A204.1 (cell line): ENCODE measurements at regions not wholly inside any gene's neighbourhood (a gene's known extent, or its start where the extent isn't known, plus 50 kb on each side); places are given as distances from the start of the nearest gene placed in this dataset.
"Not testable (repeated sequence)": the region's sequence is repeated elsewhere in the genome, so short reads cannot be mapped to it uniquely, and the experiment has no call there.

ENCODE experiments used
- FAIRE-seq: peaks from 2 replicates; lab custom pipeline; 2012; peaks lifted over from hg19 to GRCh38; lab: Jason Lieb, UNC

DNA sequence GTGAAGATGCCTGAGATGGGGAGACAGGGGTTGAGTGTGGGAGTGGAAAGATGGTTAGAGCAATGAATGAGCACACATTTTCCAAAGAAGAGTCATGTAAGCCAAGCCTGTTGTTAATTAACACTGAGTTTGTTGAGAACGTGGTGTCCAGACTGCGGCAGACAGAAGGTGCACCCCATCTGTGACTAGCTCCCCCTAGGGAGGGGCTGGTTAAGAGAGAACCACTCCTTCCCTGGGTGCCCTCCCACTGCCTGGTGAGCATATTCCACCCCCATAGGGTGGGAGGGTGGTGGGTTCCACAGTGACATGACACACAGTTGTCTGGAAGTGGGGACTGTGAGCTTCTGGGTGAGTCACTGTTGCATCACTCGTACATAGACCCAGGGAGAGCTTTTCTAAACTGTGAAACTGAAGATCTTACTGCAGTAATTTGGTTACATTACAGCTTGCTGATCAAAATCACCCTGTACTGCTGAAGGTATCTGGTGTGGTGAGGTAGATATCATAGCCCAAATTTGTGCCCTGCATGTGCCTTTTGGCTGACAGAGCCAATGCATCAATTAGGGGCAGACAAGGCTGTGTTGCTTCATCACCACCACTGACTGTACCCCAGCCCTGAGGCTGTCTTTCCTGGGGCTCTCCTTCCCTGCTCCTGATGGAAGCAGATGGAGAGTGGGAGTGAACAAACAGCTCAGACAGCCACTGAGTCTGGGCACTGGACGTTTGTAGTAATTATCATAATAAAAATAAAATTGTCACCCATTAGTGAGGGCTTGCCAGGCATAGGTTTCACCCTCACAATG, 150.9 kb downstream of the EMP1 start:
- FAIRE-seq, result no peak

- FAIRE-seq, result no peak
Measured at GRCh38 chr12:13345722-13346121, 149.2 kb downstream of the EMP1 start.

GRCh38 chr12:13343375-13343774, 146.8 kb downstream of the EMP1 start:
- no peak for FAIRE-seq

- no peak for FAIRE-seq
Measured at GRCh38 chr12:13342971-13343370, 146.4 kb downstream of the EMP1 start.

DNA sequence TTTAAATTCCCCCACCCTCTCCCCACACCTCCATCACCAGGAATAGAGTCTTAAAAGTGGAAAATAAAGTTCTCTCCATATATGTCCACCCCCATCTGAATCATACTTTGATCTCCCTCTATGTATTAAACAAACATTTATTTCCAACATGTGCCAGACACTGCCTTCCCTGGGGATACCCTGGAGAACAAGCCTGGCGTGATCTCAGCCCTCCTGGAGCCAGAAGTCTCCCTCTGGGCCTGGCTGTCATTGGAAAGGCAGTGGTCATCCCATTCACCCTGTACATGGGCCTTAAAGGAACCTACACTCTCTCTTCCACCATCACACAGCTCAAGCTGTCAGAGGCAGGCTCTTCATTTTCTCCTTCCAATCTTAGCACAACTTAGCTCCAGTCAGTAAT, 143.6 kb downstream of the EMP1 start:
- FAIRE-seq, result no peak

- FAIRE-seq, result no peak
Measured at GRCh38 chr12:13339538-13339937, 143.0 kb downstream of the EMP1 start.

GRCh38 chr12:13339091-13339490, 142.6 kb downstream of the EMP1 start:
- no peak for FAIRE-seq

DNA sequence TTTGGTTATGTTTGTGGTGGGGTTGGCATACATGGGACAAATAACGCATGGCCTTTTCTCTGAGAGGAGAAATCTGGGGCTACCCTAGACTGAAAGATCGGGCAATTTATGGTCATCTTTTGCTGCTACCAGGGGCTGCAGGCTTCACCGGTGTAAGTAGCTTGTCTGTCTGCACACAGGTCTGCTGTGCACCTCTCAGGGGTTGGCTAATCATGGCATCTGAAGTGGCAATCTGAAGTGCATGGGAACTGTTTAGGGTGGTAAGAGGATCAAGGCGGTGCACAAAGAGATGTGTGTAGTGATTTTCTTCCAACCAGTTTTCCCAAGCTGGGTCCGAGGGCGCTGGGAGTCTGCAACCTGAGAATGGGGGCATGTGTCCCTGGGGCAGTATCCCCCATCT, 141.3 kb downstream of the EMP1 start:
- no peak for FAIRE-seq

DNA sequence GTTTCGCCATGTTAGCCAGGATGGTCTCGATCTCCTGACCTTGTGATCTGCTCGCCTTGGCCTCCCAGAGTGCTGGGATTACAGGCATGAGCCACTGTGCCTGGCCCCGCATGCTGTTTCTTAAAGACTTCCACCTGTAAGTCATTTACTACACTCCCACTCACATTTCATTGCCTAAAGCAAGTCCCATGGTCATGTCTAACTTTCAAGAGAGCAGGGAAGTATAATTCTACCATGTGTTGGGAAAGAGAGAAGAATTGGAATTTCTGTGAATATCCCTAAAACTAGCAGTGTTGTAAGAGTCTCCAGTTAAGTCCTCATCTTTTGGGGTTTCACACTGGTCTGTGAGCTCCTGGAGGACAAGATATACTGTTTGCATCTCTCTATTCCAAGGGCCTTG, 139.7 kb downstream of the EMP1 start:
- FAIRE-seq, result no peak

GRCh38 chr12:13328535-13328934, 132.0 kb downstream of the EMP1 start:
- FAIRE-seq, result no peak

DNA sequence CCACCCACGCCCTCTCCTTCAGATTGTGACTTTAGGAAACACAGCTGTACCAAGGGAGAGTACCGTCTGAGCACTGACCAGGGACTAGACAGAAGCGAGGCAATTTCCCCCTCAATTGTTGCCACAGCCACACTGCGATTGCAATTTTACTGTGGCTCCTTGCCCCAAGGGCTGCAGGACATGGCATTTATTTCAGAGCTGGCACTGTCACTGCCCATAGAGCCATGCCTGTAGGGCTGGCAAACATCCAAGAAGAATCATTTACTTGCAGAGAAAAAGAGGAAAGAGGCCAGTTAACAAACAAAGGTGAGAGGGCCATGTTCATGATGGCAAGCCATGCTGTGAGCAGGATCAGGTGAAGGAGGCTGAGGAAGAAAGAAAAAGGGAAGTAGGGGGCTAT, 129.6 kb downstream of the EMP1 start:
- no peak for FAIRE-seq

DNA sequence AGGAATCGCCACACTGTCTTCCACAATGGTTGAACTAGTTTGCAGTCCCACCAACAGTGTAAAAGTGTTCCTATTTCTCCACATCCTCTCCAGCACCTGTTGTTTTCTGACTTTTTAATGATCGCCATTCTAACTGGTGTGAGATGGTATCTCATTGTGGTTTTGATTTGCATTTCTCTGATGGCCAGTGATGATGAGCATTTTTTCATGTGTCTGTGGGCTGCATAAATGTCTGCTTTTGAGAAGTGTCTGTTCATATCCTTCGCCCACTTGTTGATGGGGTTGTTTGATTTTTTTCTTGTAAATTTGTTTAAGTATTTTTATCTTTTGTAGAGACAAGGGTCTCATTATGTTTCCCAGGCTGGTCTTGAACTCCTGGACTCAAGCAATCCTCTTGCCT, 128.5 kb downstream of the EMP1 start:
- FAIRE-seq, result not testable (repeated sequence)

DNA sequence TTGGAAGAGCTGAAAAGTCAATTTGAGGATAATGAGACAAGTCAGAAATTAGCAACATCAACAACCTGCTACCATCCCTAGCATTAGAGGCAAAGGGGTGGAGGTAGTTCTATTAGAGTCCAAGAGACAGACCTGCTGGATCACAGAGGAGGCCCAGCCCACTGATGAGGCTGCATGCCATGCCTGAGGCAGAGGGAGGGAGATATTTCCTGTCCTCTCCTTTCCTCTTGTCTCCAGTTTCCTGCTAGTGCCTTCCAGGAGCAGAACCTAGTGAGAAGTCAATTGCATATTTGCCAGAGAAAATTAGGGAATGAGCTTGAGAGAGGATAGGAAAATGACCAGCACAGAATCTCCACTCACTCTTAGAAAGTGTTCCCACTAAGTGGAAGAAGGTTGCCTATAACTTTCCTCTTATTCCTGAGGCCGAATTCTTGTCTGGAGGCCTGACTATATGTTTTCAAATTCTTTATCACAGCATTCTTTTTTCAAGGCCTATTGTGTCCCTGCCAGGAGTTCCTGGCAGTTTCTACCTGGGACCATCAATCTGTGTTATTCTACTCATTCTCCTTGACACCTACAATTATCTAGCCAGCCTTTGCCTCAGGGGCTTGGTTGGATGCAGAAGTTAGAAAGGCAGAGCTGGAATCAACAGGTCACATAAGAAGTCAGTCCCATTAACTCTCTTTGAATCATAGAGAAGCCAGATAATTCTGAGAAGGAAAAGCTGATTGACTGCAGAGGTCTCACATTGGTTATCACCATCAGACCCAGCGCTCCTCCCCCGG, 121.9 kb downstream of the EMP1 start:
- no peak for FAIRE-seq

- FAIRE-seq, result no peak
Measured at GRCh38 chr12:13316587-13317246, 120.2 kb downstream of the EMP1 start.

- FAIRE-seq, result no peak
Measured at GRCh38 chr12:13313886-13314285, 117.4 kb downstream of the EMP1 start.

- no peak for FAIRE-seq
Measured at GRCh38 chr12:13311551-13311950, 115.0 kb downstream of the EMP1 start.

DNA sequence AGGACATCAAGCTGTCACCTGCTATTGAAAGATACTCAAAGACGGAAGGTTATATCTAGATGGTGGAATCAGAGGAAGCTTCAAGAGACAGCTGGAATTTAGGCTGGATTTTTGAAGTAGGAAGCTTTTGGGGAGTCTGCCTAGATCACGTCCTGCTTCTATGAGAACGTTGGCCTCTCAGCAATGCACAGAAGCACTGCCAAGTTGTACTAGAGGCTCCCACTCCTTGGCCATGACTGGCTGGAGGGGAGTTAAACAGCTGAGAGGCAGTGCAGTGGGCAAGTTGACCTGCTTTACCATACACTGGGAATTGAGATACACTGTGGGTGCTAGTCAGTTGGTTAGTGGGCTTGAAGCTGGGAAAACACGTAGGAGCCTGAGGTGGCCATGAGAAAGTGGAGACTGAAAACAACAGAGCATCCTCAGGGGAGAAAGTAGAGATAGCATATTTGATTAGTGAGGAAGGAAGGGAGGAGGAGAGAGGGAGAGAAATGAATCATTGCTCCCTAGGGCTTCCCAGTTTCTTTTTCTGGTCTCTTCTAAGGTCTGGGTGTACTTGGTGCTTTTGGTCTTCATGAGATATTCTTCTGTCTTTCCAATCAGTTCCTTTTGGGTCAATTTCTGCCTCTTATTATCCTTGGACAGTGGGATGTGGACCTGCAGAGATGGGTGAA, 110.8 kb downstream of the EMP1 start:
- no peak for FAIRE-seq

- FAIRE-seq, result no peak
Measured at GRCh38 chr12:13304924-13305323, 108.4 kb downstream of the EMP1 start.

GRCh38 chr12:13299457-13299856, 102.9 kb downstream of the EMP1 start:
- FAIRE-seq, result no peak

DNA sequence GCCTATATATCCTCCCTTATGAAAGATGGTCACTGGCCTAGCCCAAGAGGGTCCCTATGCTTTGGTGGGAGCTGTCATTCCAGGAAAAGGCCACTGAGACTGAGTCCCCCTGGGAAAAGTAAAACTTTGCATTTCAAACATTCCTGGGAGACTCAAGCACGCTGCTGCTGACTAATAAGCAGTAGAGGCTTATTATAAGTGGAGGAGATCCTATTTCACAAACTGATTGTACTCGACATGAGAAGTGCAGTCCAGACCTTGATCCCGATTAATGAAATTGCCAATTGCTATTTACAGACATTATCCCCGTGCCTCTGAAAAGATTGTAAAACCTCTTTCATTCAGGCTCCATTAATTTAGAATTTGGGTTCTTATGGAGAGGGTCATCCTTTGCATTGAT, 96.6 kb downstream of the EMP1 start:
- no peak for FAIRE-seq

DNA sequence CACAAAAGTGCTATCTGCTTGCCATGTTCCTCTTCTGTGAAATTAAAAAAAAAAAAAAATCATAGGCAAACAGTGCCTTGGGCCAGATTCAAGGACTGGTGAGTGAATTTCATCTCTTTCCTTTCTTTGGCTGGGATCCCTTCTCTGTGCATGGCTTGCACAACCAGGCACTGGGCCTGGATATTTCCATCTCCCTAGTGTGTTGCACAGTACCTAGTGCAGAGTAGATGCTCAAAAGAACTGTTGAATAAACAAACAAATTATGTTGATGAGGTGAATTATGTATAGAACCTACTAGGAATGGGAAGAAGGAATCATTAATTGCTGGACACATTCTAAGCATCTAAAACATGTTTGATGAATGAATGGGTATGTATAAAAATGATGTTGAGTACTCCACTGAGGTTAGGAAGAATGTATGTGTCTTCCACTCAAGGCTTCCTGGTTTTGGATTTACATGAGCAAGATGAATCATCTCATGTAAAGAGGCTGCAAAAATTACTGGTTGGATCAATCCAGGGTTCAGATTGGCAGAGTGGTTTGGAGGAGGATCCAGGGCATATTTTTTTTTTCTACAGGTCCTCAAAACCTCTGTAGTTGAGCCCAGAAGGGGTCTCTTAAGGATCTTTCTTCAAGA, 93.2 kb downstream of the EMP1 start:
- no peak for FAIRE-seq
